Keratinocyte (primary cell): ENCODE measurements at regions not wholly inside any gene's neighbourhood (a gene's known extent, or its start where the extent isn't known, plus 50 kb on each side); places are given as distances from the start of the nearest gene placed in this dataset.

Experiments used
- EZH2 ChIP-seq: IDR thresholded peaks from one replicate; pipeline ENCODE4 v1.6.1; 2012; ENCODE audit warnings: inconsistent platforms, mild to moderate bottlenecking, low read length, moderate library complexity
- TF ChIP-seq, protein P1 (sequence below), 3 experiments: IDR thresholded peaks in 1 of 3; conservative IDR thresholded peaks in 1 of 3; optimal IDR thresholded peaks in 1 of 3; 2 replicates in 2 of 3; 3 replicates in 1 of 3; pipeline versions ENCODE3 to v1.5.1; 2011; ENCODE audit warnings: low read length in 3 of 3, mild to moderate bottlenecking in 3 of 3, moderate library complexity in 2 of 3, control low read depth in 1 of 3, inconsistent platforms in 1 of 3; ENCODE audit not compliant: insufficient read depth in 2 of 3; ENCODE audit errors: extremely low read depth in 1 of 3

DNA sequence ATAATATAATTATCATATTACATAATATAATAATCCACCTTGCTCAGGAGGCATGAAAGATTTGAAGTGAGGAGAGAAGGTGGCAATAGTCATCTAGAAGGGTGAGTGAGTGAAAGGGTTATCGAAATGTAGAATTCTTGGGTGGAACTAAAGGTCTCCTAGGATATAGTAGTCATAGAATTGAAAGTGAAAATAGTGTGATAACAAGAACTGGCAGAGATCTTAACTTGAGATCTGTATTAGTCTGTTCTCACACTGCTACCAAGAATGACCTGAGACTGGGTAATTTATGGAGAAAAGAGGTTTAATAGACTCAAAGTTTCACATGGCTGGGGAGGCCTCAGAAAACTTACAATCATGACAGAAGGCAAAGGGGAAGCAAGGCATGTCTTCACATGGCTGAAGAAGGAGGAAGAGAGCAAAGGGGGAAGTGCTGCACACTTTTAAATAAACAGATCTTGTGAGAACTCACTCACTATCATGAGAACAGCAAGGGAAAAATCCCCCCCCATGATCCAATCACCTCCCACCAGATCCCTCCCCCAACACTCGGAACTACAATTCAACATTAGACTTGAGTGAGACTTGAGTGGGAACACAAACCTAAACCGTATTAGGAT, 351.5 kb downstream of the NR4A2 start:
- TF ChIP-seq, protein P1, sequence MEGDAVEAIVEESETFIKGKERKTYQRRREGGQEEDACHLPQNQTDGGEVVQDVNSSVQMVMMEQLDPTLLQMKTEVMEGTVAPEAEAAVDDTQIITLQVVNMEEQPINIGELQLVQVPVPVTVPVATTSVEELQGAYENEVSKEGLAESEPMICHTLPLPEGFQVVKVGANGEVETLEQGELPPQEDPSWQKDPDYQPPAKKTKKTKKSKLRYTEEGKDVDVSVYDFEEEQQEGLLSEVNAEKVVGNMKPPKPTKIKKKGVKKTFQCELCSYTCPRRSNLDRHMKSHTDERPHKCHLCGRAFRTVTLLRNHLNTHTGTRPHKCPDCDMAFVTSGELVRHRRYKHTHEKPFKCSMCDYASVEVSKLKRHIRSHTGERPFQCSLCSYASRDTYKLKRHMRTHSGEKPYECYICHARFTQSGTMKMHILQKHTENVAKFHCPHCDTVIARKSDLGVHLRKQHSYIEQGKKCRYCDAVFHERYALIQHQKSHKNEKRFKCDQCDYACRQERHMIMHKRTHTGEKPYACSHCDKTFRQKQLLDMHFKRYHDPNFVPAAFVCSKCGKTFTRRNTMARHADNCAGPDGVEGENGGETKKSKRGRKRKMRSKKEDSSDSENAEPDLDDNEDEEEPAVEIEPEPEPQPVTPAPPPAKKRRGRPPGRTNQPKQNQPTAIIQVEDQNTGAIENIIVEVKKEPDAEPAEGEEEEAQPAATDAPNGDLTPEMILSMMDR (optimal IDR thresholded peaks at IDR 0.05 in 1 of 3, IDR thresholded peaks at IDR 0.05 in 1 of 3, conservative IDR thresholded peaks at IDR 0.05 in 1 of 3; ENCODE audit: extremely low read depth in 1 of 3, insufficient read depth in 2 of 3, low read length in 3 of 3) = no peak
- TF ChIP-seq EZH2 = no peak
